Caco-2 (cell line): ENCODE measurements at regions not wholly inside any gene's neighbourhood (a gene's known extent, or its start where the extent isn't known, plus 50 kb on each side); places are given as distances from the start of the nearest gene placed in this dataset.

Experiments used
- BruUV-seq: library from RNA; stranded (reverse); fragments of 400-500 nt; replicated peaks from 2 replicates; lab custom pipeline; 2021; lab: Mats Ljungman, UMichigan
- CTCF ChIA-PET: fragments of 300-600 bp; sonication (Branson Sonifier 250); formaldehyde crosslinking; loops from one replicate; lab custom pipeline; 2022; ENCODE audit warnings: antibody characterized with exemption; lab: Charles Lee
- POLR2A ChIA-PET: fragments of 300-600 bp; sonication (Branson Sonifier 250); formaldehyde crosslinking; loops from one replicate; lab custom pipeline; 2022; ENCODE audit warnings: antibody characterized with exemption; lab: Charles Lee
- DNase-seq, 2 experiments: peaks; one replicate each; pipeline versions ENCODE4 v3.0.0 to v3.0.0-alpha.2; 2020 to 2022
- H3K27me3 ChIP-seq: replicated peaks from 2 replicates; pipeline ENCODE4 v1.6.0; 2011; ENCODE audit warnings: low read length; ENCODE audit not compliant: control insufficient read depth, insufficient read depth
- H3K36me3 ChIP-seq: 2 replicates; pipeline ENCODE4 v1.5.1; 2011; ENCODE audit warnings: low read length; ENCODE audit not compliant: control insufficient read depth, insufficient read depth
- H3K4me1 ChIP-seq: fragments of 250-450 bp; sonication (Bioruptor Pico); 2 replicates; pipeline ENCODE4 v1.5.1; 2020; ENCODE audit warnings: mild to moderate bottlenecking
- H3K4me3 ChIP-seq: 2 replicates; pipeline ENCODE4 v1.5.1; 2011; ENCODE audit warnings: low read depth, mild to moderate bottlenecking, control low read depth, low read length
- H3K9me3 ChIP-seq: fragments of 250-450 bp; sonication (Bioruptor Pico); 2 replicates; pipeline ENCODE4 v1.5.1; 2020; ENCODE audit warnings: mild to moderate bottlenecking, moderate library complexity
- H3K27ac Mint-ChIP-seq: one replicate; pipeline ENCODE4 v1.8.0; 2022; ENCODE audit warnings: mixed read lengths; ENCODE audit not compliant: unreplicated experiment
- H3K27me3 Mint-ChIP-seq: one replicate; pipeline ENCODE4 v1.8.0; 2022; ENCODE audit warnings: mixed read lengths; ENCODE audit not compliant: insufficient read depth, unreplicated experiment
- H3K36me3 Mint-ChIP-seq: one replicate; pipeline ENCODE4 v1.8.0; 2022; ENCODE audit warnings: mild to moderate bottlenecking, mixed read lengths; ENCODE audit not compliant: insufficient read depth, unreplicated experiment
- H3K4me1 Mint-ChIP-seq: one replicate; pipeline ENCODE4 v1.8.0; 2022; ENCODE audit warnings: low read depth, mixed read lengths; ENCODE audit not compliant: unreplicated experiment
- H3K4me3 Mint-ChIP-seq: one replicate; pipeline ENCODE4 v1.8.0; 2022; ENCODE audit warnings: mild to moderate bottlenecking, moderate library complexity, mixed read lengths; ENCODE audit not compliant: unreplicated experiment
- H3K9me3 Mint-ChIP-seq: one replicate; pipeline ENCODE4 v1.8.0; 2022; ENCODE audit warnings: mixed read lengths; ENCODE audit not compliant: unreplicated experiment
- CTCF ChIP-seq, 2 experiments: fragments of 200-600 bp in 1 of 2; IDR thresholded peaks; 1 replicate in 1 of 2; 2 replicates in 1 of 2; pipeline versions ENCODE4 v1.5.1 to v1.8.0; 2011 to 2022; ENCODE audit warnings: antibody characterized with exemption in 1 of 2, control low read depth in 1 of 2, inconsistent platforms in 1 of 2, low read depth in 1 of 2, low read length in 1 of 2, mild to moderate bottlenecking in 1 of 2, moderate library complexity in 1 of 2; ENCODE audit not compliant: insufficient read depth in 1 of 2, severe bottlenecking in 1 of 2, unreplicated experiment in 1 of 2
- intact Hi-C: fragments of 100-400 bp; cut with micrococcal nuclease; formaldehyde crosslinking; loops from one replicate; pipeline ENCODE4 v1.10.0; 2022; ENCODE audit not compliant: unreplicated experiment

- Histone ChIP-seq H3K36me3 (no peaks in the 10 kb centered on the region), H3K4me1 (no peaks in the 10 kb centered on the region), H3K4me3 (no peak overlapping the region), H3K27me3 (no peaks in the 10 kb centered on the region), H3K9me3 (no peaks in the 10 kb centered on the region)
- DNase-seq: no peak
- no peaks in the 10 kb centered on the region for H3K36me3 Mint-ChIP-seq
- BruUV-seq: no TSS peak
- H3K4me3 Mint-ChIP-seq: no peak overlapping the region
- no peak overlapping the region for H3K27ac Mint-ChIP-seq
- ChIA-PET POLR2A (no interaction called here), CTCF (no interaction called here)
- TF ChIP-seq CTCF (IDR thresholded peaks at IDR 0.05; ENCODE audit: insufficient read depth in 1 of 2, low read depth in 1 of 2, low read length in 1 of 2, severe bottlenecking in 1 of 2, unreplicated experiment in 1 of 2): no peak
- peaks cover 50% of the 10 kb centered on the region for H3K9me3 Mint-ChIP-seq
- no peaks in the 10 kb centered on the region for H3K4me1 Mint-ChIP-seq
- peaks cover 3% of the 10 kb centered on the region for H3K27me3 Mint-ChIP-seq
- intact Hi-C loops: no loop called here
Observed at GRCh38 chr7:153402721-153403541, 643.4 kb downstream of the ACTR3B start.

- ChIA-PET CTCF (no interaction called here), POLR2A (no interaction called here)
- intact Hi-C loops: no loop called here
- BruUV-seq: no TSS peak
- H3K27me3 Mint-ChIP-seq: peaks cover 3% of the 10 kb centered on the region
- TF ChIP-seq CTCF (IDR thresholded peaks at IDR 0.05; ENCODE audit: insufficient read depth in 1 of 2, low read depth in 1 of 2, low read length in 1 of 2, severe bottlenecking in 1 of 2, unreplicated experiment in 1 of 2): no peak
- Histone ChIP-seq H3K36me3 (no peaks in the 10 kb centered on the region), H3K4me3 (no peak overlapping the region), H3K9me3 (no peaks in the 10 kb centered on the region), H3K4me1 (no peaks in the 10 kb centered on the region), H3K27me3 (no peaks in the 10 kb centered on the region)
- no peaks in the 10 kb centered on the region for H3K4me1 Mint-ChIP-seq
- no peak overlapping the region for H3K27ac Mint-ChIP-seq
- DNase-seq: no peak
- no peak overlapping the region for H3K4me3 Mint-ChIP-seq
- H3K9me3 Mint-ChIP-seq: peaks cover 48% of the 10 kb centered on the region
- no peaks in the 10 kb centered on the region for H3K36me3 Mint-ChIP-seq
Observed at GRCh38 chr7:153404124-153404523, 644.6 kb downstream of the ACTR3B start.

GRCh38 chr7:153404781-153405279 lies 645.3 kb downstream of the ACTR3B start:
- H3K4me3 ChIP-seq: no peak overlapping the region
- intact Hi-C loops: no loop called here
- no peaks in the 10 kb centered on the region for H3K4me1 ChIP-seq
- no peaks in the 10 kb centered on the region for H3K27me3 ChIP-seq
- no peaks in the 10 kb centered on the region for H3K9me3 ChIP-seq
- no peak for TF ChIP-seq CTCF (IDR thresholded peaks at IDR 0.05; ENCODE audit: insufficient read depth in 1 of 2, low read depth in 1 of 2, low read length in 1 of 2, severe bottlenecking in 1 of 2, unreplicated experiment in 1 of 2)
- ChIA-PET POLR2A (no interaction called here), CTCF (no interaction called here)
- BruUV-seq: no TSS peak
- no peaks in the 10 kb centered on the region for H3K4me1 Mint-ChIP-seq
- H3K27ac Mint-ChIP-seq: no peak overlapping the region
- peaks cover 55% of the 10 kb centered on the region for H3K9me3 Mint-ChIP-seq
- H3K36me3 Mint-ChIP-seq: no peaks in the 10 kb centered on the region
- H3K36me3 ChIP-seq: no peaks in the 10 kb centered on the region
- no peak overlapping the region for H3K4me3 Mint-ChIP-seq
- DNase-seq: no peak
- peaks cover 3% of the 10 kb centered on the region for H3K27me3 Mint-ChIP-seq
